Hematopoietic multipotent progenitor cell treated with erythropoietin and hydrocortisone succinate and interleukin-3 and kit ligand, for 15 days (in vitro differentiated cells): ENCODE measurements at regions not wholly inside any gene's neighbourhood (a gene's known extent, or its start where the extent isn't known, plus 50 kb on each side); places are given as distances from the start of the nearest gene placed in this dataset.

Experiments used
- DNase-seq: peaks from one replicate; pipeline ENCODE4 v3.0.0-alpha.2; 2015; ENCODE audit warnings: low spot score

GRCh38 chr3:139281522-139282196 is 62.2 kb upstream of the MRPS22 start:
- DNase-seq = no peak

- no peak for DNase-seq
Observed at GRCh38 chr3:139283301-139283700, 60.5 kb upstream of the MRPS22 start.

GRCh38 chr3:139284221-139284620 is 59.6 kb upstream of the MRPS22 start:
- DNase-seq = no peak

GRCh38 chr3:139285691-139286090 is 58.1 kb upstream of the MRPS22 start:
- DNase-seq = no peak

GRCh38 chr3:139286241-139286640 is 57.6 kb upstream of the MRPS22 start:
- DNase-seq = no peak

GRCh38 chr3:139286825-139287224 is 57.0 kb upstream of the MRPS22 start:
- no peak for DNase-seq

GRCh38 chr3:139287557-139287956 is 56.3 kb upstream of the MRPS22 start:
- DNase-seq = no peak

- no peak for DNase-seq
Observed at GRCh38 chr3:139288266-139288821, 55.5 kb upstream of the MRPS22 start.

GRCh38 chr3:139289860-139290524 is 53.8 kb upstream of the MRPS22 start:
- no peak for DNase-seq

GRCh38 chr3:139291276-139292051 is 52.4 kb upstream of the MRPS22 start:
- DNase-seq = no peak

GRCh38 chr3:139292192-139292591 is 51.6 kb upstream of the MRPS22 start:
- no peak for DNase-seq

GRCh38 chr3:139292711-139293664 is 50.8 kb upstream of the MRPS22 start:
- no peak for DNase-seq

- DNase-seq = no peak
Observed at GRCh38 chr3:139293665-139294023, 50.2 kb upstream of the MRPS22 start.
